Esophagus squamous epithelium (tissue), 5 donors: ENCODE measurements at regions not wholly inside any gene's neighbourhood (a gene's known extent, or its start where the extent isn't known, plus 50 kb on each side); places are given as distances from the start of the nearest gene placed in this dataset.

Experiments used
- DNase-seq: peaks from one replicate; lab custom pipeline; 2025; lab: John Stamatoyannopoulos, UW
- H3K27ac ChIP-seq, 4 donors: fragments of 200-600 bp; sonication (generic); one replicate each; pipeline ENCODE4 v1.5.1; 2016 to 2019; ENCODE audit warnings: mild to moderate bottlenecking in 1 of 4
- H3K27me3 ChIP-seq, 4 donors: fragments of 200-600 bp; sonication (generic); 1 replicate in 3 of 4; 2 replicates in 1 of 4; pipeline versions ENCODE4 v1.5.1 to v1.6.0; 2017 to 2021; ENCODE audit warnings: antibody characterized with exemption in 1 of 4
- H3K36me3 ChIP-seq, 3 donors: fragments of 200-600 bp; sonication (generic); one replicate each; pipeline ENCODE4 v1.5.1; 2016 to 2019
- H3K4me1 ChIP-seq, 3 donors: fragments of 200-600 bp; sonication (generic); one replicate each; pipeline ENCODE4 v1.5.1; 2017 to 2019
- H3K4me3 ChIP-seq, 4 donors: fragments of 200-600 bp; sonication (generic); 1 replicate in 3 of 4; 2 replicates in 1 of 4; pipeline ENCODE4 v1.5.1; 2016 to 2019; ENCODE audit warnings: mild to moderate bottlenecking in 2 of 4, moderate library complexity in 1 of 4
- H3K9me3 ChIP-seq, 3 donors: fragments of 200-600 bp; sonication (generic); one replicate each; pipeline ENCODE4 v1.5.1; 2016 to 2019
- CTCF ChIP-seq, 6 experiments: fragments of 450-650 bp in 4 of 6; fragments of 200-600 bp in 2 of 6; sonication (generic) in 2 of 6; IDR thresholded peaks; one replicate each; pipeline ENCODE4 v1.5.1; 2016 to 2019; ENCODE audit warnings: antibody characterized with exemption in 6 of 6, mild to moderate bottlenecking in 4 of 6, moderate library complexity in 4 of 6
- POLR2A ChIP-seq, 4 donors: fragments of 450-650 bp; IDR thresholded peaks; one replicate each; pipeline ENCODE4 v1.6.1; 2017; ENCODE audit warnings: antibody characterized with exemption in 4 of 4, mild to moderate bottlenecking in 4 of 4, moderate library complexity in 3 of 4
- WGBS, 2 donors: methylation state at CpG; one replicate each; pipeline ENCODE4 v1.1.5; 2018; 5-methylcytosine and 5-hydroxymethylcytosine counted together
- intact Hi-C: fragments of 100-400 bp; cut with DNase I; formaldehyde crosslinking; loops from one replicate; pipeline ENCODE4 v1.15.0; 2022
- donor health status: DM: yes; HTN: yes; CAD: no.

GRCh38 chr17:77846531-77847085 lies 111.9 kb upstream of the TNRC6C start:
- TF ChIP-seq CTCF (IDR thresholded peaks at IDR 0.05) (no peak), POLR2A (IDR thresholded peaks at IDR 0.05) (no peak)
- intact Hi-C loops = no loop called here
- no peak for DNase-seq

GRCh38 chr17:77847221-77848085 lies 111.0 kb upstream of the TNRC6C start:
- Histone ChIP-seq H3K36me3 (no peaks in the 10 kb centered on the region), H3K4me3 (no peak overlapping the region), H3K27ac (no peak overlapping the region), H3K9me3 (no peaks in the 10 kb centered on the region), H3K4me1 (peaks cover 0 to 12% (median 0%) of the 10 kb centered on the region in 3 donors), H3K27me3 (peaks cover 0 to 9% (median 0%) of the 10 kb centered on the region in 4 donors)
- no peak for TF ChIP-seq POLR2A (IDR thresholded peaks at IDR 0.05)
- no peak for TF ChIP-seq CTCF (IDR thresholded peaks at IDR 0.05)
- intact Hi-C loops = no loop called here
- WGBS, 2 donors = 89 to 90% methylated on average over 18 of the region's 20 CpGs
- DNase-seq = no peak

More at GRCh38 chr17:77846531-77847085, 111.9 kb upstream of the TNRC6C start:
- WGBS, 2 donors = 18 to 80% methylated on average over 1 to 2 of the region's 5 CpGs
- Histone ChIP-seq H3K4me3 (no peak overlapping the region), H3K9me3 (no peaks in the 10 kb centered on the region), H3K4me1 (peaks cover 0 to 14% (median 0%) of the 10 kb centered on the region in 3 donors), H3K27ac (no peak overlapping the region), H3K27me3 (peaks cover 0 to 6% (median 0%) of the 10 kb centered on the region in 4 donors), H3K36me3 (no peaks in the 10 kb centered on the region)

- no peaks in the 10 kb centered on the region for H3K36me3 ChIP-seq
- 78 to 82% methylated on average over 11 to 12 of the region's 12 CpGs for WGBS, 2 donors
- intact Hi-C loops = no loop called here
- peaks cover 0 to 17% (median 0%) of the 10 kb centered on the region in 4 donors for H3K27me3 ChIP-seq
- H3K27ac ChIP-seq = no peak overlapping the region
- no peak overlapping the region for H3K4me3 ChIP-seq
- TF ChIP-seq POLR2A (IDR thresholded peaks at IDR 0.05) (no peak), CTCF (IDR thresholded peaks at IDR 0.05) (no peak)
- no peaks in the 10 kb centered on the region for H3K9me3 ChIP-seq
- peaks cover 0 to 5% (median 0%) of the 10 kb centered on the region in 3 donors for H3K4me1 ChIP-seq
- no peak for DNase-seq
Observed at GRCh38 chr17:77848257-77848656, 110.2 kb upstream of the TNRC6C start.

- no peaks in the 10 kb centered on the region for H3K9me3 ChIP-seq
- H3K4me1 ChIP-seq = no peaks in the 10 kb centered on the region
- no peak for DNase-seq
- no peak overlapping the region for H3K27ac ChIP-seq
- H3K27me3 ChIP-seq = peaks cover 0 to 26% (median 0%) of the 10 kb centered on the region in 4 donors
- TF ChIP-seq POLR2A (IDR thresholded peaks at IDR 0.05) = no peak
- TF ChIP-seq CTCF (IDR thresholded peaks at IDR 0.05) = no peak
- intact Hi-C loops = no loop called here
- H3K4me3 ChIP-seq = no peak overlapping the region
- no peaks in the 10 kb centered on the region for H3K36me3 ChIP-seq
- WGBS, 2 donors = 85 to 89% methylated on average over 6 of the region's 6 CpGs
Observed at GRCh38 chr17:77849239-77849638, 109.3 kb upstream of the TNRC6C start.

GRCh38 chr17:77851921-77852320 lies 106.6 kb upstream of the TNRC6C start:
- DNase-seq = no peak
- Histone ChIP-seq H3K27ac (no peak overlapping the region), H3K27me3 (peaks cover 0 to 46% (median 0%) of the 10 kb centered on the region in 4 donors), H3K4me3 (no peak overlapping the region), H3K9me3 (no peaks in the 10 kb centered on the region), H3K36me3 (no peaks in the 10 kb centered on the region), H3K4me1 (no peaks in the 10 kb centered on the region)
- intact Hi-C loops = no loop called here
- 87 to 90% methylated on average over 5 of the region's 5 CpGs for WGBS, 2 donors
- TF ChIP-seq POLR2A (IDR thresholded peaks at IDR 0.05) (no peak), CTCF (IDR thresholded peaks at IDR 0.05) (no peak)
